Panc1 (cell line): ENCODE measurements at regions not wholly inside any gene's neighbourhood (a gene's known extent, or its start where the extent isn't known, plus 50 kb on each side); places are given as distances from the start of the nearest gene placed in this dataset.

Experiments used
- ATAC-seq: fragments of 200-7000 bp; cut with Tn5 transposase; 2 replicates; pipeline ENCODE4 v1.9.1; 2020; ENCODE audit warnings: mild to moderate bottlenecking, moderate library complexity
- BruUV-seq: library from RNA; stranded (reverse); fragments of 400-500 nt; replicated peaks from 2 replicates; lab custom pipeline; 2021; lab: Mats Ljungman, UMichigan
- CTCF ChIA-PET: fragments of 300-600 bp; sonication (Branson Sonifier 250); formaldehyde crosslinking; loops from one replicate; lab custom pipeline; 2022; ENCODE audit warnings: antibody characterized with exemption; lab: Charles Lee
- POLR2A ChIA-PET: fragments of 300-600 bp; sonication (Branson Sonifier 250); formaldehyde crosslinking; loops from one replicate; lab custom pipeline; 2022; ENCODE audit warnings: antibody characterized with exemption; lab: Charles Lee
- DNase-seq: peaks from one replicate; pipeline ENCODE4 v3.0.0-alpha.2; 2010; ENCODE audit warnings: low read depth, low spot score
- H3K27ac ChIP-seq: 2 replicates; pipeline ENCODE4 v1.5.1; 2011; ENCODE audit warnings: mild to moderate bottlenecking, low read length, inconsistent platforms
- H3K27me3 ChIP-seq: fragments of 200-500 bp; sonication (Bioruptor generic); 2 replicates; pipeline ENCODE4 v1.6.0; 2014; ENCODE audit warnings: low read length, inconsistent platforms; ENCODE audit not compliant: control insufficient read depth, insufficient read depth
- H3K36me3 ChIP-seq: fragments of 200-500 bp; sonication (Bioruptor generic); 2 replicates; pipeline ENCODE4 v1.5.1; 2014; ENCODE audit warnings: inconsistent platforms, mild to moderate bottlenecking, low read length, moderate library complexity; ENCODE audit not compliant: control insufficient read depth, insufficient read depth
- H3K4me1 ChIP-seq: 2 replicates; pipeline ENCODE4 v1.5.1; 2011; ENCODE audit warnings: inconsistent platforms, mild to moderate bottlenecking, low read length, moderate library complexity; ENCODE audit not compliant: control insufficient read depth, insufficient read depth
- H3K4me3 ChIP-seq, 2 experiments: 2 replicates each; pipeline ENCODE4 v1.5.1; 2011 to 2012; ENCODE audit warnings: low read depth in 2 of 2, low read length in 2 of 2, mild to moderate bottlenecking in 2 of 2, inconsistent platforms in 1 of 2, moderate library complexity in 1 of 2
- H3K9me3 ChIP-seq: fragments of 200-500 bp; sonication (Bioruptor generic); 2 replicates; pipeline ENCODE4 v1.5.1; 2014; ENCODE audit warnings: low read depth, mild to moderate bottlenecking, inconsistent platforms, low read length, moderate library complexity; ENCODE audit not compliant: control insufficient read depth, insufficient read depth
- CTCF ChIP-seq: fragments of 450-650 bp; IDR thresholded peaks from 2 replicates; pipeline ENCODE4 v1.5.1; 2017; ENCODE audit warnings: mild to moderate bottlenecking
- POLR2AphosphoS5 ChIP-seq: IDR thresholded peaks from 2 replicates; pipeline ENCODE4 v1.6.1; 2012; ENCODE audit warnings: mild to moderate bottlenecking, low read depth, low read length, moderate library complexity
- REST ChIP-seq, 2 experiments: IDR thresholded peaks; 2 replicates each; pipeline ENCODE4 v1.6.1; 2011 to 2012; ENCODE audit warnings: low read depth in 2 of 2, control low read depth in 1 of 2, low read length in 1 of 2, mild to moderate bottlenecking in 1 of 2, moderate library complexity in 1 of 2; ENCODE audit not compliant: insufficient read depth in 1 of 2
- SIN3A ChIP-seq: IDR thresholded peaks from 2 replicates; pipeline ENCODE4 v1.6.1; 2012; ENCODE audit warnings: low read depth, mild to moderate bottlenecking, low read length, moderate library complexity, borderline replicate concordance; ENCODE audit not compliant: insufficient read depth
- TCF7L2 ChIP-seq: IDR thresholded peaks from 2 replicates; pipeline ENCODE4 v1.6.1; 2011; ENCODE audit warnings: mild to moderate bottlenecking, low read depth, low read length, inconsistent platforms
- in situ Hi-C: cut with HindIII; loops from 2 replicates; pipeline ENCODE4 v1.10.0; 2016; ENCODE audit warnings: low sequenced_read_pairs, low pct_unique_long_range_greater_than_20kb
- intact Hi-C: fragments of 100-400 bp; cut with micrococcal nuclease; formaldehyde crosslinking; loops from one replicate; pipeline ENCODE4 v1.10.0; 2022; ENCODE audit not compliant: unreplicated experiment

- no peaks in the 10 kb centered on the region for H3K9me3 ChIP-seq
- TF ChIP-seq REST (IDR thresholded peaks at IDR 0.05; ENCODE audit: insufficient read depth in 1 of 2, low read depth in 2 of 2, low read length in 1 of 2) (no peak), SIN3A (no peak), POLR2AphosphoS5 (no peak)
- DNase-seq, result no peak
- H3K27me3 ChIP-seq, result no peaks in the 10 kb centered on the region; the same call in 1 of the 2 replicates
- ATAC-seq, result no peak
- ChIA-PET CTCF (no interaction called here), POLR2A (no interaction called here)
- no TSS peak for BruUV-seq
- no peak overlapping the region for H3K4me3 ChIP-seq
- in situ Hi-C loops, result no loop called here
- intact Hi-C loops, result no loop called here
- H3K4me1 ChIP-seq, result no peaks in the 10 kb centered on the region
- H3K36me3 ChIP-seq, result no peaks in the 10 kb centered on the region
- H3K27ac ChIP-seq, result no peak overlapping the region
These were observed 147.2 kb upstream of the MOCS2 start for GRCh38 chr5:53256746-53257145.

- Histone ChIP-seq H3K9me3 (no peaks in the 10 kb centered on the region), H3K4me1 (no peaks in the 10 kb centered on the region), H3K27me3 (no peaks in the 10 kb centered on the region; the same call in 1 of the 2 replicates), H3K27ac (no peak overlapping the region), H3K36me3 (no peaks in the 10 kb centered on the region), H3K4me3 (no peak overlapping the region)
- ATAC-seq (no peak), DNase-seq (no peak)
- intact Hi-C loops, result no loop called here
- no TSS peak for BruUV-seq
- ChIA-PET POLR2A (no interaction called here), CTCF (no interaction called here)
- TF ChIP-seq CTCF (no peak), POLR2AphosphoS5 (no peak), REST (IDR thresholded peaks at IDR 0.05; ENCODE audit: insufficient read depth in 1 of 2, low read depth in 2 of 2, low read length in 1 of 2) (no peak), TCF7L2 (no peak), SIN3A (no peak)
- in situ Hi-C loops, result no loop called here
These were observed 148.3 kb upstream of the MOCS2 start for GRCh38 chr5:53257806-53258373.
